SK-N-SH (cell line): ENCODE measurements at regions not wholly inside any gene's neighbourhood (a gene's known extent, or its start where the extent isn't known, plus 50 kb on each side); places are given as distances from the start of the nearest gene placed in this dataset.

ENCODE experiments used
- CTCF ChIA-PET: fragments of 300-600, 350-600 bp; formaldehyde crosslinking; extraction: SDS; loops from one replicate; lab custom pipeline; 2021; lab: Yijun Ruan, JAX
- POLR2A ChIA-PET: fragments of 350-600 bp; sonication (Branson Sonifier 250); formaldehyde crosslinking; extraction: SDS; loops from one replicate; lab custom pipeline; 2020; ENCODE audit warnings: antibody characterized with exemption, inconsistent platforms; lab: Yijun Ruan, JAX
- DNase-seq: peaks from one replicate; pipeline ENCODE4 v3.0.0; 2012
- H2AFZ ChIP-seq: fragments of 200-600 bp; sonication (generic); 2 replicates; pipeline ENCODE4 v1.8.1; 2016; ENCODE audit warnings: antibody characterized with exemption, mild to moderate bottlenecking, low read depth
- H3F3A ChIP-seq: fragments of 200-600 bp; sonication (generic); replicated peaks from 2 replicates; pipeline ENCODE3; 2016; ENCODE audit warnings: antibody characterized with exemption, mild to moderate bottlenecking; ENCODE audit not compliant: insufficient read depth
- H3K27ac ChIP-seq, 2 experiments: fragments of 200-500 bp in 1 of 2; fragments of 200-600 bp in 1 of 2; sonication (Bioruptor generic) in 1 of 2; sonication (generic), shearing (Covaris generic) in 1 of 2; 2 replicates each; pipeline versions ENCODE4 v1.5.1 to v1.6.1; 2014 to 2016; ENCODE audit warnings: low read depth in 2 of 2, inconsistent platforms in 1 of 2, low read length in 1 of 2, mild to moderate bottlenecking in 1 of 2, mixed read lengths in 1 of 2
- H3K27me3 ChIP-seq: fragments of 200-600 bp; sonication (generic), shearing (Covaris generic); 2 replicates; pipeline ENCODE4 v1.6.1; 2016; ENCODE audit warnings: mixed run types; ENCODE audit not compliant: insufficient read depth
- H3K36me3 ChIP-seq, 2 experiments: fragments of 200-500 bp in 1 of 2; fragments of 200-600 bp in 1 of 2; sonication (Bioruptor generic) in 1 of 2; sonication (generic) in 1 of 2; replicated peaks in 1 of 2; 2 replicates each; pipeline versions ENCODE3 to v1.5.1; 2014 to 2016; ENCODE audit warnings: low read length in 1 of 2, mild to moderate bottlenecking in 1 of 2; ENCODE audit not compliant: insufficient read depth in 2 of 2, control insufficient read depth in 1 of 2
- H3K4me1 ChIP-seq, 2 experiments: fragments of 200-500 bp in 1 of 2; fragments of 200-600 bp in 1 of 2; sonication (Bioruptor generic) in 1 of 2; sonication (generic), shearing (Covaris generic) in 1 of 2; 2 replicates each; pipeline versions ENCODE4 v1.5.1 to v1.6.1; 2014 to 2016; ENCODE audit warnings: low read depth in 1 of 2, low read length in 1 of 2, mixed run types in 1 of 2; ENCODE audit not compliant: insufficient read depth in 2 of 2, control insufficient read depth in 1 of 2
- H3K4me2 ChIP-seq: fragments of 200-600 bp; sonication (generic), shearing (Covaris generic); 2 replicates; pipeline ENCODE4 v1.6.1; 2017; ENCODE audit warnings: mixed run types
- H3K4me3 ChIP-seq, 2 experiments: fragments of 200-500 bp in 1 of 2; fragments of 200-600 bp in 1 of 2; sonication (Bioruptor generic) in 1 of 2; sonication (generic), shearing (Covaris generic) in 1 of 2; 2 replicates each; pipeline versions ENCODE4 v1.5.1 to v1.8.1; 2014 to 2016; ENCODE audit warnings: low read depth in 2 of 2, inconsistent platforms in 1 of 2, low read length in 1 of 2, mild to moderate bottlenecking in 1 of 2, mixed read lengths in 1 of 2, moderate library complexity in 1 of 2
- H3K79me2 ChIP-seq: fragments of 200-600 bp; sonication (generic); 2 replicates; pipeline ENCODE4 v1.8.1; 2017; ENCODE audit warnings: mild to moderate bottlenecking; ENCODE audit not compliant: insufficient read depth
- H3K9ac ChIP-seq: fragments of 200-600 bp; sonication (generic); 2 replicates; pipeline ENCODE4 v1.6.1; 2017; ENCODE audit warnings: mixed run types
- H3K9me2 ChIP-seq: fragments of 200-600 bp; sonication (generic); 2 replicates; pipeline ENCODE4 v1.6.1; 2017; ENCODE audit warnings: mixed run types
- H3K9me3 ChIP-seq: fragments of 200-600 bp; sonication (generic); 2 replicates; pipeline ENCODE4 v1.6.1; 2017; ENCODE audit warnings: mixed run types, mild to moderate bottlenecking, moderate library complexity
- H4K20me1 ChIP-seq: fragments of 200-600 bp; sonication (generic); 2 replicates; pipeline ENCODE4 v1.6.1; 2017; ENCODE audit warnings: mild to moderate bottlenecking, mixed run types; ENCODE audit not compliant: insufficient read depth
- CHD2 ChIP-seq: fragments of 150-350 bp; IDR thresholded peaks from 2 replicates; pipeline ENCODE4 v1.6.1; 2018; ENCODE audit warnings: low read length; ENCODE audit not compliant: partially characterized antibody
- ELF1 ChIP-seq: IDR thresholded peaks from 2 replicates; pipeline ENCODE4 v1.4.0; 2012
- EP300 ChIP-seq, 2 experiments: IDR thresholded peaks; 2 replicates each; pipeline versions ENCODE4 v1.4.0 to v1.6.1; 2012; ENCODE audit warnings: borderline replicate concordance in 1 of 2, low read depth in 1 of 2, low read length in 1 of 2
- EZH2phosphoT487 ChIP-seq: fragments of 200-600 bp; sonication (generic); IDR thresholded peaks from 2 replicates; pipeline ENCODE4 v1.6.1; 2017; ENCODE audit warnings: low read depth, mixed run types, mild to moderate bottlenecking, antibody characterized with exemption, moderate library complexity, borderline replicate concordance
- FOSL2 ChIP-seq: IDR thresholded peaks from 2 replicates; pipeline ENCODE4 v1.4.0; 2012; ENCODE audit warnings: low read depth, mild to moderate bottlenecking, moderate library complexity, borderline replicate concordance
- FOXJ3 ChIP-seq: sonication (generic); formaldehyde crosslinking; IDR thresholded peaks from 2 replicates; pipeline ENCODE4 v1.5.1; 2020; ENCODE audit warnings: mild to moderate bottlenecking, missing genetic modification reagents
- FOXM1 ChIP-seq: IDR thresholded peaks from 2 replicates; pipeline ENCODE4 v1.4.0; 2012; ENCODE audit warnings: low read depth, mild to moderate bottlenecking
- GABPA ChIP-seq: IDR thresholded peaks from 2 replicates; pipeline ENCODE4 v1.4.0; 2012; ENCODE audit warnings: low read depth, mild to moderate bottlenecking
- GATA2 ChIP-seq: sonication (generic); formaldehyde crosslinking; IDR thresholded peaks from 2 replicates; pipeline ENCODE4 v1.5.0; 2020; ENCODE audit warnings: mild to moderate bottlenecking, missing genetic modification reagents
- JUND ChIP-seq: IDR thresholded peaks from 2 replicates; pipeline ENCODE4 v1.4.0; 2012
- MEF2A ChIP-seq: IDR thresholded peaks from 2 replicates; pipeline ENCODE4 v1.4.0; 2012; ENCODE audit warnings: low read depth, borderline replicate concordance
- MXI1 ChIP-seq: IDR thresholded peaks from 2 replicates; pipeline ENCODE4 v1.6.1; 2012; ENCODE audit warnings: mild to moderate bottlenecking, low read depth, low read length, improper control_type of control experiment
- NFIC ChIP-seq: IDR thresholded peaks from 2 replicates; pipeline ENCODE4 v1.4.0; 2012; ENCODE audit warnings: borderline replicate concordance
- POLR2AphosphoS5 ChIP-seq: IDR thresholded peaks from 2 replicates; pipeline ENCODE4 v1.6.1; 2012; ENCODE audit warnings: low read depth, low read length
- RAD21 ChIP-seq: IDR thresholded peaks from 2 replicates; pipeline ENCODE4 v1.6.1; 2012; ENCODE audit warnings: mild to moderate bottlenecking, low read length
- TCF12 ChIP-seq: IDR thresholded peaks from 2 replicates; pipeline ENCODE4 v1.4.0; 2012
- YY1 ChIP-seq: IDR thresholded peaks from 2 replicates; pipeline ENCODE4 v1.4.0; 2012; ENCODE audit warnings: low read depth, mild to moderate bottlenecking
- WGBS: methylation state at CpG from one replicate; pipeline ENCODE4 v1.1.6; 2017; ENCODE audit warnings: low lambda C conversion rate; 5-methylcytosine and 5-hydroxymethylcytosine counted together
- TF ChIP-seq, protein P1 (sequence below): IDR thresholded peaks from 2 replicates; pipeline ENCODE4 v1.4.0; 2012; ENCODE audit warnings: low read depth
- TF ChIP-seq, protein P2 (sequence below): IDR thresholded peaks from 2 replicates; pipeline ENCODE4 v1.6.1; 2012; ENCODE audit warnings: mild to moderate bottlenecking, low read depth, low read length, moderate library complexity
- TF ChIP-seq, protein P3 (sequence below): fragments of 150-350 bp; IDR thresholded peaks from 2 replicates; pipeline ENCODE4 v1.6.1; 2016; ENCODE audit warnings: mild to moderate bottlenecking, low read depth, low read length

DNA sequence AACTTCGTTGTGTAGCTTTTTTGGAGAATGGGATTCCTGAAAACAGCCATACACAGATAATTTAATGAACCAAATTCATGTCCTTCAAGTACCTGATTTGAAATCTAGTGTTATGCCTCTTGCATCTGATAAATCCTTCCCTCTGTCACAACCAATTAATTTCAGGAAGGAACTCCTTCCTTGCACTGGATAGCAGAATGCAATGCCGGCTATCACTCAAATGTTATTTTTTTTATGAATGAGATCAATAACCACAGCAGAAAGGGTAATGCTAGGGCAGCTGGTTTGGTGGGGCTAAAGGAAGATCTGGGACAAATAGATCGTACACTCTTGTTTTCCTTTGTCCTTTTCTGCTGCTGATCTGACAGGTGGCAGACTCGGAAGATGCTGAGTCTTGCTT lies 899.5 kb upstream of the GYPC start:
- Histone ChIP-seq H3K9me2 (no peaks in the 10 kb centered on the region), H3F3A (no peaks in the 10 kb centered on the region), H2AFZ (no peak overlapping the region), H3K4me2 (no peak overlapping the region), H3K27ac (no peak overlapping the region), H3K9me3 (no peaks in the 10 kb centered on the region), H3K4me3 (no peak overlapping the region), H3K36me3 (no peaks in the 10 kb centered on the region), H3K79me2 (no peaks in the 10 kb centered on the region), H4K20me1 (no peaks in the 10 kb centered on the region), H3K9ac (no peak overlapping the region), H3K4me1 (no peaks in the 10 kb centered on the region), H3K27me3 (no peaks in the 10 kb centered on the region)
- 13% methylated on average over 4 of the region's 4 CpGs for WGBS
- CTCF ChIA-PET: interaction anchor here (1.5 kb wide), 1 partner anchor 11 kb away, joined by 4 read pairs; no protein-coding TSS in a partner anchor
- TF ChIP-seq MXI1: no peak
- TF ChIP-seq, protein P1, sequence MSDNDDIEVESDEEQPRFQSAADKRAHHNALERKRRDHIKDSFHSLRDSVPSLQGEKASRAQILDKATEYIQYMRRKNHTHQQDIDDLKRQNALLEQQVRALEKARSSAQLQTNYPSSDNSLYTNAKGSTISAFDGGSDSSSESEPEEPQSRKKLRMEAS: no peak
- TF ChIP-seq MEF2A: no peak
- TF ChIP-seq RAD21: no peak
- no peak for TF ChIP-seq JUND
- TF ChIP-seq FOXJ3: no peak
- no peak for TF ChIP-seq TCF12
- TF ChIP-seq FOXM1: no peak
- no peak for TF ChIP-seq POLR2AphosphoS5
- TF ChIP-seq GATA2 (CRISPR knock-in tag): no peak
- TF ChIP-seq EP300 (IDR thresholded peaks at IDR 0.05; ENCODE audit: borderline replicate concordance in 1 of 2, low read depth in 1 of 2, low read length in 1 of 2): no peak
- no peak for TF ChIP-seq YY1
- no peak for TF ChIP-seq ELF1
- TF ChIP-seq EZH2phosphoT487: no peak
- TF ChIP-seq, protein P2, sequence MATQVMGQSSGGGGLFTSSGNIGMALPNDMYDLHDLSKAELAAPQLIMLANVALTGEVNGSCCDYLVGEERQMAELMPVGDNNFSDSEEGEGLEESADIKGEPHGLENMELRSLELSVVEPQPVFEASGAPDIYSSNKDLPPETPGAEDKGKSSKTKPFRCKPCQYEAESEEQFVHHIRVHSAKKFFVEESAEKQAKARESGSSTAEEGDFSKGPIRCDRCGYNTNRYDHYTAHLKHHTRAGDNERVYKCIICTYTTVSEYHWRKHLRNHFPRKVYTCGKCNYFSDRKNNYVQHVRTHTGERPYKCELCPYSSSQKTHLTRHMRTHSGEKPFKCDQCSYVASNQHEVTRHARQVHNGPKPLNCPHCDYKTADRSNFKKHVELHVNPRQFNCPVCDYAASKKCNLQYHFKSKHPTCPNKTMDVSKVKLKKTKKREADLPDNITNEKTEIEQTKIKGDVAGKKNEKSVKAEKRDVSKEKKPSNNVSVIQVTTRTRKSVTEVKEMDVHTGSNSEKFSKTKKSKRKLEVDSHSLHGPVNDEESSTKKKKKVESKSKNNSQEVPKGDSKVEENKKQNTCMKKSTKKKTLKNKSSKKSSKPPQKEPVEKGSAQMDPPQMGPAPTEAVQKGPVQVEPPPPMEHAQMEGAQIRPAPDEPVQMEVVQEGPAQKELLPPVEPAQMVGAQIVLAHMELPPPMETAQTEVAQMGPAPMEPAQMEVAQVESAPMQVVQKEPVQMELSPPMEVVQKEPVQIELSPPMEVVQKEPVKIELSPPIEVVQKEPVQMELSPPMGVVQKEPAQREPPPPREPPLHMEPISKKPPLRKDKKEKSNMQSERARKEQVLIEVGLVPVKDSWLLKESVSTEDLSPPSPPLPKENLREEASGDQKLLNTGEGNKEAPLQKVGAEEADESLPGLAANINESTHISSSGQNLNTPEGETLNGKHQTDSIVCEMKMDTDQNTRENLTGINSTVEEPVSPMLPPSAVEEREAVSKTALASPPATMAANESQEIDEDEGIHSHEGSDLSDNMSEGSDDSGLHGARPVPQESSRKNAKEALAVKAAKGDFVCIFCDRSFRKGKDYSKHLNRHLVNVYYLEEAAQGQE: no peak
- TF ChIP-seq GABPA: no peak
- TF ChIP-seq CHD2: no peak
- TF ChIP-seq FOSL2: no peak
- TF ChIP-seq, protein P3, sequence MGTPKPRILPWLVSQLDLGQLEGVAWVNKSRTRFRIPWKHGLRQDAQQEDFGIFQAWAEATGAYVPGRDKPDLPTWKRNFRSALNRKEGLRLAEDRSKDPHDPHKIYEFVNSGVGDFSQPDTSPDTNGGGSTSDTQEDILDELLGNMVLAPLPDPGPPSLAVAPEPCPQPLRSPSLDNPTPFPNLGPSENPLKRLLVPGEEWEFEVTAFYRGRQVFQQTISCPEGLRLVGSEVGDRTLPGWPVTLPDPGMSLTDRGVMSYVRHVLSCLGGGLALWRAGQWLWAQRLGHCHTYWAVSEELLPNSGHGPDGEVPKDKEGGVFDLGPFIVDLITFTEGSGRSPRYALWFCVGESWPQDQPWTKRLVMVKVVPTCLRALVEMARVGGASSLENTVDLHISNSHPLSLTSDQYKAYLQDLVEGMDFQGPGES: no peak
- TF ChIP-seq NFIC: no peak
- POLR2A ChIA-PET: no interaction called here
- no peak for DNase-seq
